ENCODE measurements at regions not wholly inside any gene's neighbourhood (a gene's known extent, or its start where the extent isn't known, plus 50 kb on each side); places are given as distances from the start of the nearest gene placed in this dataset.

GRCh38 chr6:78482801-78483552 lies 384.4 kb upstream of the IRAK1BP1 start:
- Histone ChIP-seq H3K27me3 (ENCODE audit: control insufficient read depth in 1 of 2, insufficient read depth in 1 of 2, low read length in 2 of 2) (no peaks in the 10 kb centered on the region), H3K4me1 (ENCODE audit: control insufficient read depth, insufficient read depth, low read depth, low read length) (no peaks in the 10 kb centered on the region), H3K79me1 (replicated peaks; ENCODE audit: low read length, poor library complexity, severe bottlenecking) (no peaks in the 10 kb centered on the region), H3K4ac (ENCODE audit: low read depth in 1 of 2, low read length in 2 of 2) (no peak overlapping the region), H2AFZ (ENCODE audit: low read depth, low read length) (no peak overlapping the region), H3K9me3 (ENCODE audit: control insufficient read depth, low read length) (no peaks in the 10 kb centered on the region), H3K23ac (ENCODE audit: low read length in 2 of 2) (no peak overlapping the region), H3K4me2 (ENCODE audit: low read length, poor library complexity, severe bottlenecking) (no peak overlapping the region), H3K14ac (ENCODE audit: low read length in 2 of 2) (no peak overlapping the region), H2BK5ac (ENCODE audit: low read depth, low read length, poor library complexity, severe bottlenecking) (no peak overlapping the region), H3K27ac (ENCODE audit: low read length, poor library complexity, severe bottlenecking) (no peak overlapping the region), H2AK5ac (ENCODE audit: low read length, severe bottlenecking) (no peak overlapping the region), H3K36me3 (ENCODE audit: control insufficient read depth in 1 of 2, insufficient read depth in 2 of 2, low read depth in 1 of 2, low read length in 2 of 2) (no peaks in the 10 kb centered on the region), H3K18ac (ENCODE audit: low read depth in 1 of 2, low read length in 2 of 2) (no peak overlapping the region), H2BK15ac (ENCODE audit: low read depth, poor library complexity, severe bottlenecking) (no peak overlapping the region), H2BK12ac (ENCODE audit: low read length in 2 of 2) (no peak overlapping the region), H3K9ac (ENCODE audit: low read length) (no peak overlapping the region), H2BK120ac (ENCODE audit: low read depth, low read length) (no peak overlapping the region), H4K91ac (ENCODE audit: low read length) (no peak overlapping the region), H3K4me3 (ENCODE audit: insufficient read depth in 1 of 2, low read depth in 1 of 2, low read length in 2 of 2) (no peak overlapping the region), H4K8ac (ENCODE audit: low read length) (no peak overlapping the region)
- DNase-seq: no peak
- 80% methylated on average over 1 of the region's 4 CpGs for WGBS

DNA sequence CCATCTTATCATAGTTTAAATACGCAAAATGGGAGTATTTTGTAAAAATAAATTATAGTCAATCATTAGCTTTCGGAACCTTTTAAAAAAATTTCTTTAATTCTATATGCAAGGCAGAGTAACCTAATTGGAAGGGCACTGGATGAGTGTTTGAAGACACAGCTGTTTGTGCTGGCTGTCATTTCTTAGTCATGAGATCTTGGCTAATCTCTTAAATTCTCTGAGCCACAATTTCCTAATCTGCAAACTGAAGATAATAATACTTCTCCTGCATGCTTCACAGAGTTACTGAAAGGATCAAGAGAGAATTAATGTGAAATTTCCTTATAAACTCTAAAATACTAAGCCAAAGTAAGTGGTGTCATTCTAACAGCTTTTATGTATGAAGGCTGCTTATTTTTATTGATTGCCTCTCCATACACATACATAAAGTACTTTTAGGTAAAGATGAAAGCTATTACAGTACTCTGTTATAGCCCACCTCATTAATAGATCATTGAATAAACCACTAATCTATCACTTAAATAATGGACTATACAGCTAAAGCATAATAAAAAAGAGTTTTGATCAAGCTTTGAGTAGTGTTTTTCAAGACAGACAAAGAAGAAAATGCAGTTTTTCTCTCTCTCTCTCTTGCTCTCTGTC lies 383.7 kb upstream of the IRAK1BP1 start:
- Histone ChIP-seq H3K14ac (ENCODE audit: low read length in 2 of 2) (no peak overlapping the region), H3K23ac (ENCODE audit: low read length in 2 of 2) (no peak overlapping the region), H3K27me3 (ENCODE audit: control insufficient read depth in 1 of 2, insufficient read depth in 1 of 2, low read length in 2 of 2) (no peaks in the 10 kb centered on the region), H3K4me1 (ENCODE audit: control insufficient read depth, insufficient read depth, low read depth, low read length) (no peaks in the 10 kb centered on the region), H3K9ac (ENCODE audit: low read length) (no peak overlapping the region), H2BK5ac (ENCODE audit: low read depth, low read length, poor library complexity, severe bottlenecking) (no peak overlapping the region), H4K91ac (ENCODE audit: low read length) (no peak overlapping the region), H3K27ac (ENCODE audit: low read length, poor library complexity, severe bottlenecking) (no peak overlapping the region), H3K9me3 (ENCODE audit: control insufficient read depth, low read length) (no peaks in the 10 kb centered on the region), H2BK120ac (ENCODE audit: low read depth, low read length) (no peak overlapping the region), H2AK5ac (ENCODE audit: low read length, severe bottlenecking) (no peak overlapping the region), H3K79me1 (replicated peaks; ENCODE audit: low read length, poor library complexity, severe bottlenecking) (no peaks in the 10 kb centered on the region), H2BK15ac (ENCODE audit: low read depth, poor library complexity, severe bottlenecking) (no peak overlapping the region), H2BK12ac (ENCODE audit: low read length in 2 of 2) (no peak overlapping the region), H2AFZ (ENCODE audit: low read depth, low read length) (no peak overlapping the region), H3K18ac (ENCODE audit: low read depth in 1 of 2, low read length in 2 of 2) (no peak overlapping the region), H4K8ac (ENCODE audit: low read length) (no peak overlapping the region), H3K4ac (ENCODE audit: low read depth in 1 of 2, low read length in 2 of 2) (no peak overlapping the region), H3K4me2 (ENCODE audit: low read length, poor library complexity, severe bottlenecking) (no peak overlapping the region), H3K36me3 (ENCODE audit: control insufficient read depth in 1 of 2, insufficient read depth in 2 of 2, low read depth in 1 of 2, low read length in 2 of 2) (no peaks in the 10 kb centered on the region), H3K4me3 (ENCODE audit: insufficient read depth in 1 of 2, low read depth in 1 of 2, low read length in 2 of 2) (no peak overlapping the region)
- no CpG with 5 or more reads among the region's 2 CpGs for WGBS
- DNase-seq: no peak

- 100% methylated on average over 1 of the region's 1 CpG for WGBS
- no peak overlapping the region for H3K27ac ChIP-seq (ENCODE audit: low read length, poor library complexity, severe bottlenecking)
- no peaks in the 10 kb centered on the region for H3K36me3 ChIP-seq (ENCODE audit: control insufficient read depth in 1 of 2, insufficient read depth in 2 of 2, low read depth in 1 of 2, low read length in 2 of 2)
- H3K9me3 ChIP-seq (ENCODE audit: control insufficient read depth, low read length): no peaks in the 10 kb centered on the region
- H3K9ac ChIP-seq (ENCODE audit: low read length): no peak overlapping the region
- no peak overlapping the region for H3K18ac ChIP-seq (ENCODE audit: low read depth in 1 of 2, low read length in 2 of 2)
- H3K14ac ChIP-seq (ENCODE audit: low read length in 2 of 2): no peak overlapping the region
- H2AK5ac ChIP-seq (ENCODE audit: low read length, severe bottlenecking): no peak overlapping the region
- H3K4me3 ChIP-seq (ENCODE audit: insufficient read depth in 1 of 2, low read depth in 1 of 2, low read length in 2 of 2): no peak overlapping the region
- H2AFZ ChIP-seq (ENCODE audit: low read depth, low read length): no peak overlapping the region
- H4K91ac ChIP-seq (ENCODE audit: low read length): no peak overlapping the region
- no peaks in the 10 kb centered on the region for H3K79me1 ChIP-seq (replicated peaks; ENCODE audit: low read length, poor library complexity, severe bottlenecking)
- no peak for DNase-seq
- no peaks in the 10 kb centered on the region for H3K27me3 ChIP-seq (ENCODE audit: control insufficient read depth in 1 of 2, insufficient read depth in 1 of 2, low read length in 2 of 2)
- no peak overlapping the region for H4K8ac ChIP-seq (ENCODE audit: low read length)
- no peak overlapping the region for H2BK12ac ChIP-seq (ENCODE audit: low read length in 2 of 2)
- no peak overlapping the region for H3K4ac ChIP-seq (ENCODE audit: low read depth in 1 of 2, low read length in 2 of 2)
- no peak overlapping the region for H2BK5ac ChIP-seq (ENCODE audit: low read depth, low read length, poor library complexity, severe bottlenecking)
- no peak overlapping the region for H2BK15ac ChIP-seq (ENCODE audit: low read depth, poor library complexity, severe bottlenecking)
- no peak overlapping the region for H2BK120ac ChIP-seq (ENCODE audit: low read depth, low read length)
- H3K4me1 ChIP-seq (ENCODE audit: control insufficient read depth, insufficient read depth, low read depth, low read length): no peaks in the 10 kb centered on the region
- H3K23ac ChIP-seq (ENCODE audit: low read length in 2 of 2): no peak overlapping the region
- no peak overlapping the region for H3K4me2 ChIP-seq (ENCODE audit: low read length, poor library complexity, severe bottlenecking)
Measured at GRCh38 chr6:78484198-78485064, 382.9 kb upstream of the IRAK1BP1 start.

- Histone ChIP-seq H2AK5ac (ENCODE audit: low read length, severe bottlenecking) (no peak overlapping the region), H2BK120ac (ENCODE audit: low read depth, low read length) (no peak overlapping the region), H4K91ac (ENCODE audit: low read length) (no peak overlapping the region), H3K4me3 (ENCODE audit: insufficient read depth in 1 of 2, low read depth in 1 of 2, low read length in 2 of 2) (no peak overlapping the region), H3K27me3 (ENCODE audit: control insufficient read depth in 1 of 2, insufficient read depth in 1 of 2, low read length in 2 of 2) (no peaks in the 10 kb centered on the region), H2BK15ac (ENCODE audit: low read depth, poor library complexity, severe bottlenecking) (no peak overlapping the region), H3K18ac (ENCODE audit: low read depth in 1 of 2, low read length in 2 of 2) (no peak overlapping the region), H3K36me3 (ENCODE audit: control insufficient read depth in 1 of 2, insufficient read depth in 2 of 2, low read depth in 1 of 2, low read length in 2 of 2) (no peaks in the 10 kb centered on the region), H3K9ac (ENCODE audit: low read length) (no peak overlapping the region), H2BK5ac (ENCODE audit: low read depth, low read length, poor library complexity, severe bottlenecking) (no peak overlapping the region), H3K14ac (ENCODE audit: low read length in 2 of 2) (no peak overlapping the region), H3K23ac (ENCODE audit: low read length in 2 of 2) (no peak overlapping the region), H4K8ac (ENCODE audit: low read length) (no peak overlapping the region), H3K9me3 (ENCODE audit: control insufficient read depth, low read length) (no peaks in the 10 kb centered on the region), H2AFZ (ENCODE audit: low read depth, low read length) (no peak overlapping the region), H3K79me1 (replicated peaks; ENCODE audit: low read length, poor library complexity, severe bottlenecking) (no peaks in the 10 kb centered on the region), H2BK12ac (ENCODE audit: low read length in 2 of 2) (no peak overlapping the region), H3K4me1 (ENCODE audit: control insufficient read depth, insufficient read depth, low read depth, low read length) (peaks cover 3% of the 10 kb centered on the region), H3K4me2 (ENCODE audit: low read length, poor library complexity, severe bottlenecking) (no peak overlapping the region), H3K27ac (ENCODE audit: low read length, poor library complexity, severe bottlenecking) (peak overlapping the region; percentile 53), H3K4ac (ENCODE audit: low read depth in 1 of 2, low read length in 2 of 2) (no peak overlapping the region)
- no CpG with 5 or more reads among the region's 1 CpG for WGBS
- DNase-seq: no peak
Measured at GRCh38 chr6:78487401-78487800, 379.9 kb upstream of the IRAK1BP1 start.

Measured in mesenchymal stem cell (in vitro differentiated cells and primary cell).